ENCODE measurements at regions not wholly inside any gene's neighbourhood (a gene's known extent, or its start where the extent isn't known, plus 50 kb on each side); places are given as distances from the start of the nearest gene placed in this dataset.

- TF ChIP-seq POU5F1 (IDR thresholded peaks at IDR 0.05; ENCODE audit: low read depth, low read length) (no peak), TCF12 (IDR thresholded peaks at IDR 0.05; ENCODE audit: low read depth, low read length) (no peak), CTBP2 (IDR thresholded peaks at IDR 0.05; ENCODE audit: borderline replicate concordance, insufficient read depth, insufficient read length, low read length) (no peak)
Measured at GRCh38 chr13:48772908-48773307, 119.2 kb downstream of the CYSLTR2 start (continued).
